NAMALWA (cell line): ENCODE measurements at regions not wholly inside any gene's neighbourhood (a gene's known extent, or its start where the extent isn't known, plus 50 kb on each side); places are given as distances from the start of the nearest gene placed in this dataset.
"Not testable (repeated sequence)": the region's sequence is repeated elsewhere in the genome, so short reads cannot be mapped to it uniquely, and the experiment has no call there.

Experiments used
- DNase-seq: peaks from one replicate; pipeline ENCODE4 v3.0.0-alpha.2; 2015; ENCODE audit warnings: low spot score

DNA sequence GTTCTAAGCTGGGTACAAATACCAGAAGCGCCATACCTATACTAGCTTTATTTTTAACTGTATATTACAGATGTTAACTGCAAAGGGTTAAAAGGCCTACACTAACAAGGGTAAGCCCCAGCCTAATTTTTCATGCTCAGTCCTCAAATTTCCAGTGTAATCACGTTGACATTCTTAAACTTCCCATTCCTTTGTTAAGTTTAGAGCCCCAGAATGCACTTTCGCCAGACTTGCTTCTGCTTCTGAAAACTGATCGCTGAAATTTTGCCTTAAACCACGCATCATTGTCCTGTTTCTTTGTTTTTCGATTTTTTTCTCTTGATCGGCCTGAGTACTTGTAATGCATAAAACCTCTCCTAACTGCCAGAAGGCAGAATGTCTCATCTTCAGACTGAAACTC, 2141.9 kb upstream of the AGA start:
- no peak for DNase-seq

- DNase-seq: no peak
Observed at GRCh38 chr4:179585761-179586160, 2143.5 kb upstream of the AGA start.

DNA sequence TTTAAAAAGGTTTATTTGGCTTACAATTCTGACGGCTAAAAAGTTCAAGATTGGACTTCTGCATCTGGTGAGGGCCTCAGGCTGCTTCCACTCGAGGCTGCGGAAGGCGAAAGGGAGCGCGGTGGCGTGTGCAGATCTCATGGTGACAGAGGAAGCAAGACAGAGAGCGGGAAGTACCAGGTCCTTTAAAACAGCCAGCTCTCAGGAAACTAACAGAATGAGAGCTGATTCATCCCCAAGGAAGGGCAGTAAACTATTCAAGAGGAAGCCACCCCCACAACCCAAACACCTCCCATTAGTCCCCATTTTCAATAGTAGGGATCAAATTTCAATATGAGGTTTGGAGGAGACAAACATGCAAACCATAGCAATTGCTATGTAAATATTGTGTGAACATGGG, 2144.2 kb upstream of the AGA start:
- no peak for DNase-seq

DNA sequence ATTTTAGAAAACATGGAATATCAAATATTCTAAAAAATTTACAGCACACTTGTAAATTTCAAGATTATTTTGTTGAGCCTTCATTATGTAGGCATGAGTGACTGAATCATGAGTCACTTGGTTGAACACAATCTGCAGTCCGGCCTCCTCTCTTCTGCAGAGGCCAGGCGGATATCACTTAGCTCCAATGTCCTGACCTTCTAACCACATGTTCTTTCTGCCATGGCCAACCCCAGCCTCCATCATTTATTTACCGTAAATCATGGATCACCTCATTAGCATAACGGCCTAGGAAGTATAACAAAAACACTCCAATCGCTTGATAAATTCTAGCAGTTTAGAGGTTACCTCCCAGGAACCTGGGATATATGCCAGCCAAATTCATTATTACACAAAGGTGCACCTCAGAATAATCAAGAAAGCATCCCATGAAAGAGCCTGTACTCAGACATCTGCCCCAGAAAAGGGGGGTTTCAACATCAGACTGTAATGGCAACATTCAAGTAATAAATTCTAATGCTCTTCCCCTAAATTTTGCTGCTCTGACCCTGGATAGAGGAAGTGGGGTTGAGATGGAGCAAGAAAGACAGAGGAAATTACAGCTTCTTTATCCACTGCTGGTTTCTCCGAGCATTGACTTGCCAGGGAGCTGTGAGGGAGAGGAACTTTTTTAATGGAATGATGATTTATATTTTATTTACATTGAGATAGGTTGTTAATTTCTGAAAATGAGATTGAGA, 2153.6 kb upstream of the AGA start:
- DNase-seq: no peak

- no peak for DNase-seq
Observed at GRCh38 chr4:179596621-179597020, 2154.4 kb upstream of the AGA start.

DNA sequence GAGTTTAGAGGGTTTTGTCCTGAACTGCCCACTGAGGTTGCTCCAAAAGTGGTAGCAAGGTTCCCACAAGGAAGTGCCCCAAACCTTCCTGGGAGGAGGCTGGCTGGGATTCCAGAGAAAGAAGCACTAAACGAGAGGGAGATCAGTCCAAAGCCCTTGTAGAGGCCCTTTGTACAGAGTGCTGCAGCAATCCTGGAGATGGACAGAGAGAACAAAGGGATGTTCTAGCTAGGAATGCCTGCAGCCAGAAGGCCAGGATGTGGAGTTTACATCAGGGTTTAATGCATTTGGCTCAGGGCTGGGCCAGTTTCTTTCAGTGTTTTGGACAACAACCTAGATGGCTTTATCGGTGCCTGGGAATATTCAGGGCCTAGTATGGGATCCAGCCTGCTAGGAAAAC, 2155.1 kb upstream of the AGA start:
- DNase-seq: no peak

DNA sequence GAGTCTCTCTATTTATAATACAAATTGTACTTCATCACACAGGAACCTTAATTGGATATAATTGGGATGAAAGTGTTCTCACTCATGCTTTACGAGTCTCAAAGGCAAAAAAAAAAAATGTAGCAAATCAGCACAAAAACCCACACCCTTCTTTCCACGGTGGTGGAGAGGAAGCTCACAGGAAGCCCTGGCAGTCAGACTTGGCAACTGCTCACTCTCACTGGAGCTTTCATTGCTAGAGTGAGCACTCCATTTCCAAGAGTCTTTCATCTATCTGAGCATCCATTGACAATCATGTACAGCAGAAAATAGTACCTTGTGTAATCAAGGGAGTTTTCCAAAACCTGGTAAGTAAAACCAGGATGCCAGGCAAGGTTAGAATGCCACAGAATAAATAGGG, 2159.4 kb upstream of the AGA start:
- no peak for DNase-seq

GRCh38 chr4:179605196-179605595, 2163.0 kb upstream of the AGA start:
- DNase-seq: no peak

GRCh38 chr4:179607003-179607402, 2164.8 kb upstream of the AGA start:
- DNase-seq: no peak

- DNase-seq: no peak
Observed at GRCh38 chr4:179615704-179616103, 2173.5 kb upstream of the AGA start.

- no peak for DNase-seq
Observed at GRCh38 chr4:179618966-179619365, 2176.7 kb upstream of the AGA start.

DNA sequence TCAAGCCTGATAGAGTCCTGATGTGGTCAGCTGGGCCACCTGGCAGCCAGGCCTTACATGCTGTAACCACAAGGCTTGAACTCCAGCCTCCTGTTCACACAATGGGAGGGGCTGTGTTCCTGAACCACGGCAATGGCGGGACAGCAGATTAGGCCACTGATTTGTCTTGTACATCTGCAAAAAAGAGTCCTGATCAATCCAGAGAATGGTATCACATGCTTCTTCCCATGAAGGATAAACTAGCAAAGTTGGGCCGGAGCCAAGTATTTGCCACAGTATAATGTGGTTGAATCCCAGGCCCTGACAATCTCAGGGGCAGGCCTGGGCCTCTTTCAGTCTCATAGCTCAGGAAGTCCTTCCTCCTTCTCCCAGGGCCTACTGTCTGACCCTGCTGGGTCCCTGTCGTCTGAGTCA, 2182.5 kb upstream of the AGA start:
- DNase-seq: no peak

GRCh38 chr4:179625406-179625805, 2183.2 kb upstream of the AGA start:
- DNase-seq: no peak

DNA sequence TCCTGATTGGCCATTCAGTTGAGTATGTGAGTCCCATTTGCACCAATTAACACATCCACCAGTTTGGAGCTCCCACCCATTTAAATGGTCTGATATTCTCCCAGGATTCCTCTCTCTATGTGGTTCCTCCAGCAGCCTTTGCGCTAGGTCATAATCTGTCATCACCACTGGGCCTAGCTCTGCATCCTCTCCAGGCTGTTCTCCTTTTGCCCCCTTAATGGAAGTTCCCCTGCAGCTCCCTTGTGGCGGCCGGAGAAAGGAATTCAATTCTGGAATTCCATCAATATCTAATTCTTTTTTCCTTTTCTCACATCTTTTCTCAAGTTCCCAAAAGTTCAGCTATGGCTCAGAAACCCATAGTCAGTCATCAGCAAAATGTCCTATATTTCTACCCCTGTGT, 2184.4 kb upstream of the AGA start:
- no peak for DNase-seq

DNA sequence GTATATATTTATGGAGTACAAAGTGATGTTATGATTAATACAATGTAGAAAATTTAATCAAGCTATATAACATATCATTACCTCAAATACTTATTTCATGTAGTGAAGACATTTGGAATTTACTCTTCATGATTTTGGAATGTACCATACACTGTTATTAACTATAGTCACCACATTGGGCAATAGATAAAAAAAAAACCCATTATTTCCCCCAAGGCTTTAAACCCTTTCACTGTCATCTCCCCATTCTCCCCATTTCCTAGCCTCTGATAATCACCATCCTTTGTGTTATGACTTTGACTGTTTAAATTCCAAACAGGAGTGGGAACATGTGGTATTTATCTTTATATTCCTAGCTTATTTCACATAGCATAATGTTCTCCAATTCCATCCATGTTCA, 2189.1 kb upstream of the AGA start:
- no peak for DNase-seq

GRCh38 chr4:179634862-179635261, 2192.6 kb upstream of the AGA start:
- no peak for DNase-seq

GRCh38 chr4:179662522-179662921, 2220.3 kb upstream of the AGA start:
- no peak for DNase-seq

DNA sequence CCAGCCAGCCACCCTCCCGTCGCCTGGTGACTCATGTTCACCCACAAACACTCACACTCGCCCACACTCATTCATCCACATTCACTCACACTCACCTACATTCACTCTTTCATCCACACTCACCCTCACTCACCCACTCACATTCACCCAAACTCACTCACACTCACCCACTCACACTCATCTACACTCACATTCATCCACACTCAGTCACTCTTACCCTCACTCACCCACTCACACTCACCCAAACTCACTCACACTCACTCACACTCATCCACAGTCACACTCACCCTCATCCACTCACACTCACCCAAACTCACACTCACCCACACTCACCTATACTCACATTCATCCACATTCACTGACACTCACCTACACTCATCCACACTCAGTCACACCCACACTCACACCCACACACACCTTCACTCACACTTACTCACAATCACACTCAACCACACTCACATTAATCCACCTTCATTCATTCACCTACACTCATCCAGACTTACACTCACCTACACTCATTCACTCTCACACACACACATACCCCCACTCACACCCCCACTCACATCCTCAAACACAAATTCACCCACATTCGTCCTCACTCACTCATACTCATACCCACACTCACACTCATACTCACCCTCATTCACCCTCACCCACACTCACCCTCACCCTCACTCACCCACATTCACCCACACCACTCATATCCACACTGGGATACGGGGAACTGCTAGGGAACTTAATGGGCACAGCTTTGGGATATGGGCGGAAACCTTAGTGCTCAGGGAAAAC, 2221.6 kb upstream of the AGA start:
- DNase-seq: no peak

DNA sequence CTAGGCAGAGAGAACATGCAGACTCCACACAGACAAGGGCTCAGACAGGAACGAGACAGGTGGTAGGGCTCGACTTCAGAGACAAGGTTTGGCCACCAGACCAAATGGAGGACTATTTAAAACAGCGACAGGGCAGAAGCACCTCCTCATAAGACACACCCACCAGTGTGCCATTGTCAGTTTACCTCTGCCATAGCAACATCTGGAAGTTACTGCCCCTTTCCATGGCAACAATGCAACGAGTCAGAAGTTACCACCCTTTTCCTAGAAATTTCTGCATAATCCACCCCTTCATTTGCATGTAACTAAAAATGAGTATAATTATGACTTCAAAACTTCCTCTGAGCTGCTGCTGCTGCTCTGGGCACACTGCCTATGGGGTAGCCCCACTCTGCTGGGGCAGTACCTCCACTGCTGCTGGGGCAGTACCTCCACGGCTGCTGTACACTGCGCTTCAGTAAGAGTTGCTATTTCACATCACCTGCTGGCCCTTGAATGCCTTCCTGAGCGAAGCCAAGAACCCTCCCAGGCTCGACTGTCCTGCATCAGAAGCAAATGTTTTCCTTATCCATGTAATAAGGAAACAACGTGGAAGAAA, 2222.3 kb upstream of the AGA start:
- DNase-seq: no peak

DNA sequence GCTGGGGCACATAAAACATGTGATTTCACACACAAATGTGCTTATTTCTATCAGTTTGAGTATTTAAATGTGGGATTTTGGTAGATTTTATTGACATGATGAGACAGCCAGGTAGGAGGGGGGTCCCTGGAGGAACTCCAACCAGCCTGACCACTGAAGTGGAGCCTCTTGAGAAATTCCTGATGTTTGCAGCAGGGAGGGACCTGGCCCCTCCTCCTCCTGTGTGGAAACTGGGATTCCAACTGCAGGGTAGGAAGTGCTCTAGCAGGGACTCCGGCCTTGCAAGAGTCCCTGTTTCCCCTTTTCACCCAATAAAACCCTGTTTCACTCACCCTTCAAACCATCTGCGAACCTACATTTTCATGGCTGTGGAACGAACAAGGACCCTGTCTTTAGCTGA, 2224.0 kb upstream of the AGA start:
- DNase-seq: no peak

- no peak for DNase-seq
Observed at GRCh38 chr4:179671609-179672008, 2229.4 kb upstream of the AGA start.

GRCh38 chr4:179678093-179678814, 2236.0 kb upstream of the AGA start:
- DNase-seq: no peak

DNA sequence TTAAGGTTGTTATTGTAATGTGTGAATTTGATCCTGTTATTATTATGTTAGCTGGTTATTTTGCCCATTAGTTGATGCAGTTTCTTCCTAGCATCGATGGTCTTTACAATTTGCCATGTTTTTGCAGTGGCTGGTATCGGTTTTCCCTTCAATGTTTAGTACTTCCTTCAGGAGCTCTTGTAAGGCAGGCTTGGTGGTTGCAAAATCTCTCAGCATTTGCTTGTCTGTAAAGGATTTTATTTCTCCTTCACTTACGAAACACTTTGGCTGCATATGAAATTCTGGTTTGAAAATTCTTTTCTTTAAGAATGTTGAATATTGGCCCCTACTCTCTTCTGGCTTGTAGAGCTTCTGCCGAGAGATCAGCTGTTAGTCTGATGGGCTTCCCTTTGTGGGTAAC, 2241.4 kb upstream of the AGA start:
- DNase-seq: not testable (repeated sequence)
